ENCODE measurements at regions not wholly inside any gene's neighbourhood (a gene's known extent, or its start where the extent isn't known, plus 50 kb on each side); places are given as distances from the start of the nearest gene placed in this dataset.

DNA sequence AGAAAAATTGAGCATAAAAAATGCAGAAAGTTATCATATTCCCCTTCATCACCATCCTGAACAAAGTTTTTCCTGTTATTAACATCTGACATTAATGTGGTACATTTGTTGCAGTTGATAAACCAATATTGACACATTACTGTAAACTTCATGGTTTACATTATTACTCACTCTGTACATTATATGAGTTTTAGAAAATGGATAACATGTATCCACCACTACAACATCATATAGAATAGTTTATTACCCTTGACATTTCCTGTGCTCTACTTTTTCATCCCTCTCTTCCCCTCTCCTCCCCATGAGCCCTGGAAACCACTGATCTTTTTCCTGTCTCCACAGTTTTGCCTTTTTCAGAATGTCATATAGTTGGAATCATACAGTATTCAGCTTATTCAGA lies 618.6 kb upstream of the TMEFF2 start:
- BruUV-seq (replicated peaks): no TSS peak
- dilution Hi-C loops (cut with MboI; ENCODE audit: extremely low pct_ligation_motif_present, low sequenced_read_pairs): no loop called here
- CTCF ChIA-PET: interaction anchor here (0.6 kb wide), 1 partner anchor 1536 kb away, joined by 3 read pairs; no protein-coding TSS in a partner anchor

More for the DNA sequence above, 618.6 kb upstream of the TMEFF2 start:
- no peaks in the 10 kb centered on the region for H3K36me3 ChIP-seq (ENCODE audit: control insufficient read depth in 2 of 2, extremely low read depth in 1 of 2, insufficient read depth in 2 of 2, low read length in 2 of 2)
- no peaks in the 10 kb centered on the region for H4K20me1 ChIP-seq (replicated peaks; ENCODE audit: control insufficient read depth, extremely low read depth, insufficient read depth, low read length)
- no peak for FAIRE-seq
- H3K4me3 ChIP-seq (replicated peaks in 1 of 3; ENCODE audit: insufficient read depth in 1 of 3, low read depth in 1 of 3, low read length in 3 of 3): no peak overlapping the region
- H3K4me2 ChIP-seq (ENCODE audit: insufficient read depth, low read length): no peak overlapping the region
- POLR2A ChIA-PET: no interaction called here
- intact Hi-C loops (cut with micrococcal nuclease): no loop called here
- H3K27me3 ChIP-seq (ENCODE audit: control insufficient read depth in 2 of 2, insufficient read depth in 2 of 2, low read length in 2 of 2): no peaks in the 10 kb centered on the region
- no peak for DNase-seq (ENCODE audit: low read depth, low spot score)
- no peak overlapping the region for H3K9ac ChIP-seq (replicated peaks; ENCODE audit: extremely low read depth, insufficient read depth, low read length)
- H3K79me2 ChIP-seq (ENCODE audit: control insufficient read depth, insufficient read depth, low read length): no peaks in the 10 kb centered on the region
- no peaks in the 10 kb centered on the region for H3K9me3 ChIP-seq (replicated peaks; ENCODE audit: control insufficient read depth, insufficient read depth, low read length)
- H3K4me1 ChIP-seq (ENCODE audit: control insufficient read depth, extremely low read depth, insufficient read depth, low read length): no peaks in the 10 kb centered on the region
- H3K9me1 ChIP-seq (replicated peaks; ENCODE audit: control insufficient read depth, extremely low read depth, insufficient read depth, low read length): no peaks in the 10 kb centered on the region
- no peak overlapping the region for H2AFZ ChIP-seq (ENCODE audit: low read depth, low read length)
- H3K27ac ChIP-seq (ENCODE audit: insufficient read depth, low read depth, low read length): no peak overlapping the region
- TF ChIP-seq JUN (IDR thresholded peaks at IDR 0.05; ENCODE audit: borderline replicate concordance, insufficient read depth, insufficient read length, low read depth) (no peak), POLR2AphosphoS5 (IDR thresholded peaks at IDR 0.05; ENCODE audit: insufficient read depth, low read depth, low read length) (no peak), POLR2A (IDR thresholded peaks at IDR 0.05; ENCODE audit: low read depth, low read length) (no peak), FOS (IDR thresholded peaks at IDR 0.05; ENCODE audit: borderline replicate concordance, insufficient read depth, low read length) (no peak), MYC (IDR thresholded peaks at IDR 0.05; ENCODE audit: low read depth, low read length) (no peak), GATA2 (IDR thresholded peaks at IDR 0.05; ENCODE audit: insufficient read depth, insufficient read length, low read depth, low read length) (no peak), EZH2 (IDR thresholded peaks at IDR 0.05; ENCODE audit: borderline replicate concordance, low read depth, low read length, severe bottlenecking) (no peak)
- TF ChIP-seq, protein P1, sequence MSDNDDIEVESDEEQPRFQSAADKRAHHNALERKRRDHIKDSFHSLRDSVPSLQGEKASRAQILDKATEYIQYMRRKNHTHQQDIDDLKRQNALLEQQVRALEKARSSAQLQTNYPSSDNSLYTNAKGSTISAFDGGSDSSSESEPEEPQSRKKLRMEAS (IDR thresholded peaks at IDR 0.05; ENCODE audit: insufficient read depth, insufficient read length): no peak
- TF ChIP-seq, protein P2, sequence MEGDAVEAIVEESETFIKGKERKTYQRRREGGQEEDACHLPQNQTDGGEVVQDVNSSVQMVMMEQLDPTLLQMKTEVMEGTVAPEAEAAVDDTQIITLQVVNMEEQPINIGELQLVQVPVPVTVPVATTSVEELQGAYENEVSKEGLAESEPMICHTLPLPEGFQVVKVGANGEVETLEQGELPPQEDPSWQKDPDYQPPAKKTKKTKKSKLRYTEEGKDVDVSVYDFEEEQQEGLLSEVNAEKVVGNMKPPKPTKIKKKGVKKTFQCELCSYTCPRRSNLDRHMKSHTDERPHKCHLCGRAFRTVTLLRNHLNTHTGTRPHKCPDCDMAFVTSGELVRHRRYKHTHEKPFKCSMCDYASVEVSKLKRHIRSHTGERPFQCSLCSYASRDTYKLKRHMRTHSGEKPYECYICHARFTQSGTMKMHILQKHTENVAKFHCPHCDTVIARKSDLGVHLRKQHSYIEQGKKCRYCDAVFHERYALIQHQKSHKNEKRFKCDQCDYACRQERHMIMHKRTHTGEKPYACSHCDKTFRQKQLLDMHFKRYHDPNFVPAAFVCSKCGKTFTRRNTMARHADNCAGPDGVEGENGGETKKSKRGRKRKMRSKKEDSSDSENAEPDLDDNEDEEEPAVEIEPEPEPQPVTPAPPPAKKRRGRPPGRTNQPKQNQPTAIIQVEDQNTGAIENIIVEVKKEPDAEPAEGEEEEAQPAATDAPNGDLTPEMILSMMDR (IDR thresholded peaks at IDR 0.05; ENCODE audit: extremely low read depth in 1 of 2, insufficient read depth in 1 of 2, low read depth in 1 of 2, low read length in 2 of 2): no peak

Measured in endothelial cell of umbilical vein (primary cell).